Jurkat, Clone E6-1 (cell line): ENCODE measurements at regions not wholly inside any gene's neighbourhood (a gene's known extent, or its start where the extent isn't known, plus 50 kb on each side); places are given as distances from the start of the nearest gene placed in this dataset.

ENCODE experiments used
- DNase-seq: peaks from one replicate; pipeline ENCODE4 v3.0.0-alpha.2; 2011; ENCODE audit warnings: low read depth, low spot score
- H3K4me3 ChIP-seq: 2 replicates; pipeline ENCODE4 v1.5.1; 2011; ENCODE audit warnings: mild to moderate bottlenecking, low read length, control low read depth, moderate library complexity

DNA sequence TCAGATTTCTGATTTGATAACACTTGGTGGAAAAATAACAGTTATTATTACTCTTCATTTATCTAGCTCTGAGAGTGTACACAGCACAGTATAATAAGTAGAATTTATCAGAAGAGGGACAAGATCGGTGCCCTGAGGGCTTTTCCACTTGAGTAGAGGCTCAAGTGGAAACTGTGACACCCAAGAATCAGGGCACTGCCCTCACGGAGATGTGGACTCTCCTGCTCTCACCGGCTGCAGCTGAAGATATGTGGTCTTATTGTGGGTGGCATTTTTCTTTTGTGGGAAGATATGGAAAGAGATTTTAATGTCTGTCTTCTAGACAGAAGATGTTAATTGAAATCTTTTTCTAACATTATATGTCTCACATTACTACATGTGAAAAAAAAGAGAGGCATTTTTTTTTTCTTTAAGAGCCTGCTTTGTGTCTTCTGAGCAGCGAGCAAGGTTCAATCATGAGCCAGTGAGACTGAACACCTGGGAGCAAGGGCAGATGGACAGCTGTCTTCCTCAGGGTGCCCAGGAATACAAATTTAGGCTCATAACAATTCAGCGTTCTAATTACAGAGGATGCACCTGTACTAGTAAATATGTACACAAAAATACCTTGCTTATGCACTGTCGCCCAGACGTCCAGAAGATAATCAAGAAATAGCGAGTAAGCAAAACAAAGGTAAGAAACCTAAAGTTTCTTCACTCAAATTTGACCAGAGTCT lies 1098.2 kb upstream of the FANCL start:
- DNase-seq: no peak
- H3K4me3 ChIP-seq: no peak overlapping the region

DNA sequence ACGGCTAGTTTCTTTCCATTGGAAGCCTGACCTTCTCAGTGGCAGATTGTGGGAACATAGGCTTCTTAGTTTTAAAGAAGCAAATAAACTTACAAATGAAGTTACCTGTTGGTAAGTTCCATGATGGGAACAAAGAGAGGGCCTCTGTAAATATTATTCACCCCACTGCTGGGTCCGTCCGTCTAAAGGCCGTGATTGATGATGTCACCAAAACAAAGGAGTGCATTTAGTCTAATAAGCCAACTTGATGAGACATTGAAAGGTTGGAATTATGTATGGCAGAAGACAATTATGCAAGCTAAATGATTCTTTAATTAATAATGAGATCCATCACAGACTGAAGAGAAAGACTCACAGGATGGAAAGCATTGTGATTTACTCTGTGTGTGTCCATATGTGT lies 1091.9 kb upstream of the FANCL start:
- DNase-seq: no peak
- no peak overlapping the region for H3K4me3 ChIP-seq

DNA sequence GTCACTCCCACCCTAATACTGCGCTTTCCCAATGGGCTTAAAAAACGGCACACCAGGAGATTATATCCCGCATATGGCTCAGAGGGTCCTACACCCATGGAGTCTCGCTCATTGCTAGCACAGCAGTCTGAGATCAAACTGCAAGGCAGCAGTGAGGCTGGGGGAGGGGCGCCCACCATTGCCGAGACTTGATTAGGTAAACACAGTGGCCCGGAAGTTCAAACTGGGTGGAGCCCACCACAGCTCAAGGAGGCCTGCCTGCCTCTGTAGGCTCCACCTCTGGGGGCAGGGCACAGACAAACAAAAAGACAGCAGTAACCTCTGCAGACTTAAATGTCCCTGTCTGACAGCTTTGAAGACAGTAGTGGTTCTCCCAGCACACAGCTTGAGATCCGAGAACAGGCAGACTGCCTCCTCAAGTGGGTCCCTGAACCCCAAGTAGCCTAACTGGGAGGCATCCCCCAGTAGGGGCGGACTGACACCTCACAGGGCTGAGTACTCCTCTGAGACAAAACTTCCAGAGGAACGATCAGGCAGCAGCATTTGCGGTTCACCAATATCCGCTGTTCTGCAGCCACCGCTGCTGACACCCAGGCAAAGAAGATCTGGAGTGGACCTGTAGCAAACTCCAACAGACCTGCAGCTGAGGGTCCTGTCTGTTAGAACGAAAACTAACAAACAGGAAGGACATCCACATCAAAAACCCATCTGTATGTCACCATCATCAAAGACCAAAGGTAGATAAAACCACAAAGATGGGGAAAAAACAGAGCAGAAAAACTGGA lies 1085.6 kb upstream of the FANCL start:
- H3K4me3 ChIP-seq: peak overlapping the region; percentile 24
- DNase-seq: peak; percentile 76

DNA sequence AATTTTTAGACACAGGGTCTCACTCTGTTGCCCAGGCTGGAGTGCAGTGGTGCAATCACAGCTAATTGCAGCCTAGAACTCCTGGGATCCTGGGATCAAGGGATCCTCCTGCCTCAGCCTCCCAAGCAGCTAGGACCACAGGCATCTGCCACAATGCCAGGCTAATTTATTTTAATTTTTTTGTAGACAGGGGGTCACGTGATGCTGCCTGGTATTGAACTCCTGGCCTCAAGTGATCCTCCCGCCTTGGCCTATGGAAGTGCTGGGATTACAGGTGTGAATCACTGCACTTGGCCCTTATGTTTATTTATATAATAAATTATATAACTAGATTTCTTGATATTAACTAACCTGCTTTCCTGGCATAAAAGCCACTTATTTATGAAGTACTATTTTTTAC lies 1081.7 kb upstream of the FANCL start:
- H3K4me3 ChIP-seq: no peak overlapping the region
- no peak for DNase-seq

GRCh38 chr2:59322005-59322404 lies 1080.9 kb upstream of the FANCL start:
- H3K4me3 ChIP-seq: no peak overlapping the region
- no peak for DNase-seq

DNA sequence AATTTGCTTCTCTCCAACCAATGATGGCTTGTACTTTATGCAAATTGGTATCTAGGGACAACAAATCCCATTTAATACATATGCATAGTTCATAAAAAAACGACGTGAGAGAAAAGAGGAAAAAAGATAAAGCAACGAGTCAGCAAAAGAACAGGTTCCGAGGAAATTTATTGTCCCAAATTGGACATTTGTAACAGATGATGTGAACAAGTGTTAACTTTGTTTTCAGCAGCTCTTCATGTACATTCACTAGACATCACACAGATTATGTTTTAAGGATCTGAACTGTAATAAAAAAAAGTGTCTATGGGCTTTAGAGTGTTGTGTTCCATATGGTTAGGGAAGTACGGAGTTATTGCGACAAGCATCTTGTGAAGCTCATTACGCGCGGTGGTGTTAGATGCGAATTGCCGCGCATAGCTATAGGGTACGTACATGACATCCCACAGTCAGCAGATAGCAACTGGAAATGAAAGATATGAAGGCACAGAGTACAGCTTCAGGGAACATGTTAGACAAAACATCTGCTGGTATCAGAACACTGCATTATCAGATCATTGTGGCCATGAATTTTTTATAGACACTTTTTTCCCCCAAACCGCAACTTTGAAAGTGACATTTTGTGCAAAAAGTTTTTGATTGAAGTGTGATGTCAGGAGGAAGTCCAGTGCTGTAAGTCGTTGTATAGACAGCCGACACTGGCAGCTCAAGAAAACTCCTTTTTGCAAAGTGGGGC lies 1073.1 kb upstream of the FANCL start:
- peak; percentile 99 for DNase-seq
- H3K4me3 ChIP-seq: peak overlapping the region; percentile 52

DNA sequence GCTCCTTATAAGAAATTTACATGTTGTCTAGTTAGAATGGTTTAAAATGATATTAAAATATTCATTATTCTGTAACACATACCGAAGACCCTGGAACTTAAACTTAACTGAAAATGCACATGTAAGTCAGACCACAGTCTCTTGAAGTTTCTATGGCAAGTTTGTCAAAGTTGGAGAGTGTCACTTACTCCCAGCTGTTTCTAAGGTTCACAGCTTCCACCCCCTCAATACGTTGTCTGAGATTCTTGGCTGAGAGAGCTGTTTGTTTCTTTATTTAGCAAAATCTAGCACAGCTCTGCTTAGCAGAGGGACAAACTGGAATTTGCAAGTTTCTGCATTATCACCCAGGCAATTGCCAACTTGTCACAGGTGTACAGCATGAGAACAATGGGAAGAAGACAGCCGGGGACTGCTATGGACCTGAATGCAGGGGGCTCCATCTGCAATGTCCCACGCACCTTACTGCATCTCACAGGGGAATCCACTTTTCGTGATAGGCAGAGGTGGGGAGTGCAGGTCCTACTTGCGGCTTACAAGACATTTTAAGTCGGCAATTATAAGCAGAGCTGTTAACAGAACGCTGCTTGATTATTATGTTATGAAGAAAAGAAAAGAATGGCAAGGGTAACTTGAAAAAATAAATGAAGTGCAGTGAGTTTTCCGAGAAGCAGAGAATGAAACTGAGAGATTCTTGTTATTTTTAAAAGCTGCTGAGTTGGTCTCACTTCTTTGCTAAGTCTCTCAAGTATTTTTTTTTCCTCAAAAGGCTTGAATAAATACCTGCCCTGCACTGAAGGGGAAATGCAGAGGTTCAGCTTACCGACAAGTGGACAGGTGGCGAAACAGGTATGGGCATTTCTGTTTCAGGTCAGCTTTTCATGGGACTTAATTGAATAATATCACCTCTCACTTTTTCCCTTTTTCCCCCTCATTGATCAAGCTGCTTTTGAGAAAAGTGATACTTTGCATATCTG lies 1072.1 kb upstream of the FANCL start:
- DNase-seq: peak; percentile 70
- peak overlapping the region; percentile 52 for H3K4me3 ChIP-seq

DNA sequence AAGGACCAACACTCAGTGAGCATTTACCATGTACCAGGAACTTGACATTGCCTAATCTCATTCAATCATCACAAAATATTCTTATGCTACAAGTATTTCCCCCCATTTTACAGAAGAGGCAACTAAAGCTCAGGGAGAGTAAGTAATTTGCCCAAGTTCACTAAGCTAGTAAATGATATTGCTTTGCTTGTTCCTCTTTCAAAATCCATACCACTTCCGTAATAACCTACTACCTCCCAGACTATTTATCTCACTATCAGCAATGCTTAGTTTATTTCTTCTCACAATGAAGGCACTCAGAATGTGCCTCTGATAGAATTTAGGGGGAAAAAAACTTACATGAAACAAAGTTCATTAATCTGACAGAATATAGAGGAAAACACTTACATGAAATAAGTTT lies 1070.9 kb upstream of the FANCL start:
- H3K4me3 ChIP-seq: no peak overlapping the region
- no peak for DNase-seq

GRCh38 chr2:59308108-59308507 lies 1067.0 kb upstream of the FANCL start:
- DNase-seq: peak; percentile 57
- H3K4me3 ChIP-seq: no peak overlapping the region

DNA sequence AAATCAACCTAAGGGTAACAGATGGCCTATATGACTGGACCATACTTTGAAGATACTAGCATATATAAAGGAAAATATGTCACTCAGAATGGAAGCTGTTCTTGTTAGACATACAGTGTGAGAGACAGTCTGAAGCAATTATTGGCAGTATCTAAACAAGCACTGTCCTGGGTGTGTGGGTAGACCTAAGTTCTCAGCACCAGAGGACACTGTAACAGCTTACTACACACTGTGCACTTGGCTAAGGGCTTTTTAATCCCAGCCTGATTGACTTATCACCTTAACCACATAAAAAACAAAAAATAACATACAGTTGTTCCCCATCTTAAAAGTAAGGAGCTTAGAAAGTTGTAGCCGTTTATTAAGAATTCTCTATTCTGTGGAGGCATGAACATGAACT lies 1066.1 kb upstream of the FANCL start:
- H3K4me3 ChIP-seq: no peak overlapping the region
- peak; percentile 45 for DNase-seq

GRCh38 chr2:59303272-59303671 lies 1062.1 kb upstream of the FANCL start:
- no peak overlapping the region for H3K4me3 ChIP-seq
- no peak for DNase-seq

DNA sequence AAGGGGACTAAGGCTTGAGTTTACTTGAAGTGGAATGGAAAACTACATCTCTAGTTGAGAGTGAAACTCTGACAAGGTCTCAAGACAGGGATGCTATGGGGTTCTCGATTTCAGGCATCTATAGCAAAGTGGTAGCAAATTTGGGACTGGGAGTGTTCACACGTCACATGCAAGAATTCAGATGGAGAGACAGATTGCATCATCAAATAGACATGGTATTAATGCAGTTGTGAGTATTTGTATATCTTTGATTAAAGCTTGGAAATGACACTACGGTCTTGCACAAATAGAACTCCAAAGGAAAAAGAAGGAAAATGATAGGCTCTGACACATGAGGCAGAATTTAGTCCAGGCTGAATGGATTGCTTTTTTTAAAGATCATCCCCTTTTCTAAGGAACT lies 1061.6 kb upstream of the FANCL start:
- no peak overlapping the region for H3K4me3 ChIP-seq

DNA sequence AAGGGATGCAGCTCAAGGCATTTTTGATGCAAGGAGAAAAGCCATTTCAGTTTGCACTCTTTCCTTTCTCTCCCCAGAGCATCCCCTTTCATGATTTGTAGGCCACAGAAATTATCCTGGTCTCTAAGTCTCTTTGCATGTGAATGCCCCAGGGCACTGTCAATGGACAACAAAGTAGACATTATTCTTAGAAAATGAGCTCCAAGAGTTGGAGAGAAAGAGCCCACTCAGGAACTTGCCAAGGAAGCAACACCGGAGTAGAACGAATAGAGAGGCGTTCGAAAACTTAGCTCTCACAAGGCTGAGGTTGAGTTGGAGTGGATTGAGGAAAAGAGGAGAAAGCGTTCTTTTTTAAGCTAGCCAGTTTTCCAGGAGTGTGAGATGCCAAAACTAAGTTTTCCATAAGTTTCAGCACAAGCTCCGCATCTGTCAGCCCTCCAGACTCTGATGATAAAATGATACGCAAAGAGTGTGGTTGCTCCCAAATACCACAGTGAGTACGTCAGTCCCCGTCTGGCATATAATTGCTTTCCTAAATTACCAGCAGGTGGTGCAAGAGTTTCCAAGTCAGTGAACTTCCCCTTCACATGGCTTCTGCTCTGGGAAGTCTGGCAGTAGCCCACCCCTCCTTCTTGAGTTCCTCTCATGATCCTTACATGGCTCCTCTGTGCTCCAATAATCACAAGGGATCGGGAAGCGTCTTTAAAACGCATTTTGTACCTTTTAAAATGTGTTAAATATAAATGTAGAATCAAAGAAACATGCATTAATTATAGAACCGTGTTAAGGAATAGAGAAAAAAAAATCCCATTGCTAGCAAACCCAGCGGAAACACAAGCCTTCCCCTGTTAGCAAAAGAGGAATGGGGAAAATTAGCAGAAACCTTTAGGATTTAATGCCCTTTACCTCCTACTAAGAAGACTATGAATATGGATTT lies 1060.6 kb upstream of the FANCL start:
- DNase-seq: peak; percentile 81
- H3K4me3 ChIP-seq: no peak overlapping the region

More for the DNA sequence above, 1061.6 kb upstream of the FANCL start:
- no peak for DNase-seq

DNA sequence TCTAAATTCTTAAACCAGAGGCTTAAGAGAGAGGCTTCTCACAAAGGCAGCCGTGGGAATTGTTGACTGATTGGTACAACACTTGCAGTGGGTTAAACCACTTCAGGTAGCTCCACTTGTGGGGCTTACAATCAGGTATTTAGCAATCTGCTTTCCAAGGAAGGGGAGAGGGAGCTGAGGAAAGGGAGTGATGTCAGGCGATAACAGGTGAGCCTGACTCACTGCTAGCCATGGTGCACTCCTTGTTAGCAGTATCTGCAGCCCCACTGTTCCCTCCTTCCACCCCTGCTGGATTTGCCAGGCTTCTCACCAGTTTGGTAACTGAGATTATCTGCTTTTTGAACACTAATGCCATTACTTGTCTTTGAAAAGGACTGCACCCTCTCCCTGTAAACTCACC lies 1056.7 kb upstream of the FANCL start:
- DNase-seq: no peak
- H3K4me3 ChIP-seq: no peak overlapping the region

DNA sequence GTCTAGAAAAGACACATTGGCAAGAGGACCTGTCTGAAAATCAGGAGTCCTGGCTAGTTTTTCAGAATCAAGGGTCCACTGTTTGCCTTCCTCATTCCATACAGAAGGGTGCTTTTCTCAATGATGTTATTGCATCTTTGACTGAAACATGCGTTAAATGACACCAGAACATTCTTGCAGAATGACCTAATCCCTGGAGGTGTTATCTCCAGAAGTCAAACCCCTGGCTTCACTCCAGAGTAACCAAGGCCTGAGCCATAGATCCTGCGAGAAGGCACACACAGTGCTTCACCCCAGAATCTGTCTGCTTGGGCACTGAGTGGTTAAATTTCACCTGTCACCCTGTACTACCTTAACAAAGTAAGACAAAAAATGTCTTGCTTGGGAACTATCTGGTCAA lies 1055.2 kb upstream of the FANCL start:
- H3K4me3 ChIP-seq: no peak overlapping the region
- DNase-seq: no peak

GRCh38 chr2:59295524-59296162 lies 1054.5 kb upstream of the FANCL start:
- H3K4me3 ChIP-seq: no peak overlapping the region
- DNase-seq: no peak

DNA sequence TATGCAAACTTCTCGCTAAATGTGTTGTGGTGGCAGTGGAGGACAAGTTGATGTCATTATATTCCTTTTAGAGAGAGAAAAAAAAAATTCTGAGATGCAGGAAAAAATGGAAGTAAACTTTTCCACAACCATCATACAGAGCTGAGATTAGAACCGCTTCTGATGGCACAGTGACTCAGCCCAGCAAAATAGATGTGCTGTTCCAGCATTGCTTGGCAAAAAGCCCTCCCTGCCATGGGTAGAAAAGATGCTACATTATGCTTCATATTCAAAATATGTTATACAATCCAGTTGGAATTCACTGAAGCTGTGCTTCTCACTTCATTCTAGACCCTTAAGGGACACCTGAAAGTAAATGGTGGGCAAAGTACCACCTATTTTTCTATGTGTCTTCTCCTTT lies 1047.6 kb upstream of the FANCL start:
- no peak for DNase-seq
- no peak overlapping the region for H3K4me3 ChIP-seq
